Activated B cell treated with CpG ODN at 0.5 μM for 24 hours (primary cell): ENCODE measurements at regions not wholly inside any gene's neighbourhood (a gene's known extent, or its start where the extent isn't known, plus 50 kb on each side); places are given as distances from the start of the nearest gene placed in this dataset.

Source experiments
- ATAC-seq: fragments of 200-7000 bp; cut with Tn5 transposase; one replicate; pipeline ENCODE4 v1.10.0; 2021; ENCODE audit warnings: low read depth, mild to moderate bottlenecking, moderate library complexity
- CTCF ChIA-PET: fragments of 350-600 bp; sonication (Branson Sonifier 250); formaldehyde crosslinking; loops from one replicate; lab custom pipeline; 2021; ENCODE audit warnings: antibody characterized with exemption; lab: Charles Lee
- POLR2A ChIA-PET: fragments of 350-600 bp; sonication (Branson Sonifier 250); formaldehyde crosslinking; loops from one replicate; lab custom pipeline; 2021; ENCODE audit warnings: antibody characterized with exemption; lab: Charles Lee
- DNase-seq: peaks from one replicate; pipeline ENCODE4 v3.0.0; 2022
- H3K27ac Mint-ChIP-seq: one replicate; pipeline ENCODE4 v1.8.0; 2020; ENCODE audit warnings: mixed read lengths
- H3K27me3 Mint-ChIP-seq: one replicate; pipeline ENCODE4 v1.8.0; 2021; ENCODE audit warnings: mixed read lengths
- H3K36me3 Mint-ChIP-seq: one replicate; pipeline ENCODE4 v1.8.0; 2021; ENCODE audit warnings: low read depth, mixed read lengths
- H3K4me1 Mint-ChIP-seq: one replicate; pipeline ENCODE4 v1.8.0; 2021; ENCODE audit warnings: mixed read lengths
- H3K4me3 Mint-ChIP-seq: one replicate; pipeline ENCODE4 v1.8.0; 2020; ENCODE audit warnings: mild to moderate bottlenecking, mixed read lengths
- H3K9me3 Mint-ChIP-seq: one replicate; pipeline ENCODE4 v1.8.0; 2020; ENCODE audit warnings: mixed read lengths
- intact Hi-C: fragments of 100-400 bp; cut with micrococcal nuclease; formaldehyde crosslinking; loops from one replicate; pipeline ENCODE4 v1.15.1; 2024
- TF ChIP-seq, protein P1 (sequence below): fragments of 200-600 bp; IDR thresholded peaks from one replicate; pipeline ENCODE4 v1.8.0; 2022; ENCODE audit warnings: antibody characterized with exemption, mild to moderate bottlenecking

DNA sequence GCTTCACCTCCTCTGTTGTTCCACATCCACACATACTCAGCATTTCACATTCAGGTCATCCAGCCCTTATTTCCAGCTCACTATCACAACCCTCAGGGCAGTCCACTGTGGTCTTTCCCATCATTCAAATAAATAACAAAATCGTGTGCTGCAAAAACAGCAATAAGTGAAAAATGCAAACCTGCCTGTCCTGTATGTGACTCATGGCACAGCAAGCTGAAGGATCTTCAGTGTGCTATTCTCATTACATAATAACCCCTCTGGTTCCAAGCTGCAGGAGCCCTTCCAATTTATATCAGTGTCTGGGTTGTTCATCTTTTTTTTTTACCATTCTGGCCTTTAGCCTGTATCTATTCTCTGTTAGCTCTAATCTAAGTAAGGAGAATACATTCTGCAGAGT is 185.3 kb upstream of the UBE2E2 start:
- POLR2A ChIA-PET, result no interaction called here
- no peak overlapping the region for H3K4me3 Mint-ChIP-seq
- H3K36me3 Mint-ChIP-seq, result no peaks in the 10 kb centered on the region
- CTCF ChIA-PET, result no interaction called here
- H3K9me3 Mint-ChIP-seq, result peaks cover 8% of the 10 kb centered on the region
- no peaks in the 10 kb centered on the region for H3K4me1 Mint-ChIP-seq
- TF ChIP-seq, protein P1, sequence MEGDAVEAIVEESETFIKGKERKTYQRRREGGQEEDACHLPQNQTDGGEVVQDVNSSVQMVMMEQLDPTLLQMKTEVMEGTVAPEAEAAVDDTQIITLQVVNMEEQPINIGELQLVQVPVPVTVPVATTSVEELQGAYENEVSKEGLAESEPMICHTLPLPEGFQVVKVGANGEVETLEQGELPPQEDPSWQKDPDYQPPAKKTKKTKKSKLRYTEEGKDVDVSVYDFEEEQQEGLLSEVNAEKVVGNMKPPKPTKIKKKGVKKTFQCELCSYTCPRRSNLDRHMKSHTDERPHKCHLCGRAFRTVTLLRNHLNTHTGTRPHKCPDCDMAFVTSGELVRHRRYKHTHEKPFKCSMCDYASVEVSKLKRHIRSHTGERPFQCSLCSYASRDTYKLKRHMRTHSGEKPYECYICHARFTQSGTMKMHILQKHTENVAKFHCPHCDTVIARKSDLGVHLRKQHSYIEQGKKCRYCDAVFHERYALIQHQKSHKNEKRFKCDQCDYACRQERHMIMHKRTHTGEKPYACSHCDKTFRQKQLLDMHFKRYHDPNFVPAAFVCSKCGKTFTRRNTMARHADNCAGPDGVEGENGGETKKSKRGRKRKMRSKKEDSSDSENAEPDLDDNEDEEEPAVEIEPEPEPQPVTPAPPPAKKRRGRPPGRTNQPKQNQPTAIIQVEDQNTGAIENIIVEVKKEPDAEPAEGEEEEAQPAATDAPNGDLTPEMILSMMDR, result no peak
- no peak for DNase-seq
- intact Hi-C loops, result no loop called here
- ATAC-seq, result no peak
- H3K27me3 Mint-ChIP-seq, result peaks cover 8% of the 10 kb centered on the region
- H3K27ac Mint-ChIP-seq, result no peak overlapping the region

DNA sequence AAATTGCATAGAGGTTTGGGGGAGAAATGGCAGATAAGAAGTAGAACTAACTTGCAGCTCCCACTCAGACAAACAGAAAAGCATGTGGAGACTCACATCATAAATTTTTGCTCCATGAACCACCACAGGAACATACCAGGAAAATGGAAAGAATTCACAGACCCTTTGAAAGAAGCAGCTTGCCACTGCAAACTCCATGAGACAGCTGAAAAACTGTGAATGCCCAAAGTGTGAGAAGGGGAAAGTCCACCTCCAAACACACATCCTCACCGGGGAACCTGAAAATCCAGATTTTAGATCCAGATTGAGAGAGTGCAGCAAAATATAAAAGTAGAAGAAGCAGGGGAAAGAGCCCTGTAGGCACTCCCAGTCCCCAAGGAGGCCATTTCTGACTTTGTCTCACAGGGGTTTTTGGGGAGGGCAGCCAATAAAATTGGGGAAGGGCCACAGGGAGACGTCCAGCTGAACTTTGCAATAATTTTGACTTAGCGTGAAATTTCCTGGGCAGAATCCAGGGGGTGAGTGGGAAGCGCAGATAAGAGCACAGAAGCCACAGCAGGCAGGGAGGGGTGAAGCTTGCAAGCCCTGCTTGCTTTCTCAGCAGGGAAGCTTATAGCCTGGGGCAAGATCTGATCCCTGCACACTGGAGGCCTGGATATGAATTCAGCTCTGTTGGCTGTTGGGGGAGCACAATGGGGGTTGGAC is 183.4 kb upstream of the UBE2E2 start:
- H3K4me1 Mint-ChIP-seq, result no peaks in the 10 kb centered on the region
- TF ChIP-seq, protein P1, result no peak
- CTCF ChIA-PET, result no interaction called here
- H3K9me3 Mint-ChIP-seq, result peaks cover 17% of the 10 kb centered on the region
- no peak overlapping the region for H3K27ac Mint-ChIP-seq
- POLR2A ChIA-PET, result no interaction called here
- H3K36me3 Mint-ChIP-seq, result no peaks in the 10 kb centered on the region
- DNase-seq (no peak), ATAC-seq (no peak)
- H3K4me3 Mint-ChIP-seq, result no peak overlapping the region
- H3K27me3 Mint-ChIP-seq, result peaks cover 8% of the 10 kb centered on the region
- intact Hi-C loops, result no loop called here

DNA sequence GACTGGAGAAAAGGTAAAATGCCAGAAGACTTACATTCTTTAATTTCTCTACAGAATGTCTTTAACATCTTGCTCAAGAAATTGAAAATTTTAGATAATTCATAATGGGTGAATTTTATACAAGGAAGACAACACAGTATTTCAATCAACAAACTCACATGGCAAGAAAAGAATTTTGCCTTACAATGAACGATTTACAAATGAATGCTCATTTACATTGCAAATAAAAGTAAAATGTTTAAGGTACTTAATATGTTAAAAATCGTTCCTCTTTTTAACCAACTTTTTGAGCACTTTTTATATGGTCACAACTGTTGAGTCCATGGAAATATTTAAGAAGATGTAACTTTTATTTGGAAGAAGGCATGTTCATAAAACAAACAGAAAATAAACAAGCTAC is 174.8 kb upstream of the UBE2E2 start:
- Mint-ChIP-seq H3K27me3 (no peaks in the 10 kb centered on the region), H3K36me3 (no peaks in the 10 kb centered on the region), H3K4me1 (no peaks in the 10 kb centered on the region), H3K4me3 (no peak overlapping the region), H3K27ac (no peak overlapping the region), H3K9me3 (peaks cover 13% of the 10 kb centered on the region)
- TF ChIP-seq, protein P1, result no peak
- DNase-seq (no peak), ATAC-seq (no peak)
- ChIA-PET POLR2A (no interaction called here), CTCF (no interaction called here)
- intact Hi-C loops, result no loop called here

DNA sequence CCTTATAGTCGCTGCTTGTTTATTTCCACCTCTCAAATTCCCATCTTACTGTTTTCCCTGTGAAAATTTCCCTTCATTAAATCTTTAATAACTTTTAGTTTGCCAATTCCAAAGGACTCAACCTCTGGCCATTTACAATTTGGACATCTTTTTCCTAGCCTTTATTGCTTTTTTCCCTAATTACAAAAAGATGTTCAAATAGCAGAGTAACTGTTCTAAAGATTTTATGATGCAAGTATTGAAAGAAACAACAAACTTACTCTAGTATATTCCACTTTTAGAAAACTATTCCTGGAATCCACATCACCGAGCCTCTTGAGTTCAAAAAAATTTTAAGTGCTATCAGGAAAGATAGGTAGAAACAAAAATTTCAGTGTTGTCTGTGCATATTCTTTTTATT is 174.1 kb upstream of the UBE2E2 start:
- Mint-ChIP-seq H3K27me3 (no peaks in the 10 kb centered on the region), H3K4me1 (no peaks in the 10 kb centered on the region), H3K9me3 (peaks cover 8% of the 10 kb centered on the region), H3K4me3 (no peak overlapping the region), H3K36me3 (no peaks in the 10 kb centered on the region), H3K27ac (no peak overlapping the region)
- ChIA-PET POLR2A (no interaction called here), CTCF (no interaction called here)
- ATAC-seq (no peak), DNase-seq (no peak)
- TF ChIP-seq, protein P1, result no peak
- intact Hi-C loops, result no loop called here

DNA sequence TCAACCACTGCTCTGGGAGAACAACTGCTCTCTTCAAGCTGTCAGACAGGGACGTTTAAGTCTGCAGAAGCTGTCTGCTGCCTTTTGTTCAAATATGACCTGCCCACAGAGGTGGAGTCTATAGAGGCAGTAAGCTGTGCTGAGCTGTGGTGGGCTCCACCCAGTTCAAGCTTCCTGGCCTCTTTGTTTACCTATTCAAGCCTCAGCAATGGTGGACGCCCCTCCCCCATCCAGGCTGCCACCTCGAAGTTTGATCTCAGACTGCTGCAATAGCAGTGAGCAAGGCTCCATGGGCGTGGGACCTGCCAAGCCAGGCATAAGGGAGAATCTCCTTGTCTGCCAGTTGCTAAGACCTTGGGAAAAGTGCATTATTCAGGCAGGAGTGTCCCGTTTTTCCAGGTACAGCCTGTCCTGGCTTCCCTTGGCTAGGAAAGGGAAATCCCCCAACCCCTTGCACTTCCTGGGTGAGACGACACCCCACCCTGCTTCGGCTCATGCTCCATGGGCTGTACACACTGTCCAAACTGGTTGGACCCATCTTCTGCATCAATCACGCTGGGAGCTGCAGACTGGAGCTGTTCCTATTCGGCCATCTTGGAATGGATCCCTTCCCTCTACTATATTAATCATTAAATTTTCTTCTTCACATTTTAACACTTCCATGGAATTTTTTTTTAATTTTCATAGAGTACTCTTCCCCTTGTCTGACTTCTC is 167.0 kb upstream of the UBE2E2 start:
- TF ChIP-seq, protein P1, result no peak
- H3K27ac Mint-ChIP-seq, result no peak overlapping the region
- intact Hi-C loops, result no loop called here
- DNase-seq, result no peak
- H3K36me3 Mint-ChIP-seq, result no peaks in the 10 kb centered on the region
- ChIA-PET CTCF (no interaction called here), POLR2A (no interaction called here)
- ATAC-seq, result no peak
- H3K27me3 Mint-ChIP-seq, result no peaks in the 10 kb centered on the region
- H3K9me3 Mint-ChIP-seq, result peaks cover 4% of the 10 kb centered on the region
- H3K4me3 Mint-ChIP-seq, result no peak overlapping the region
- peaks cover 25% of the 10 kb centered on the region for H3K4me1 Mint-ChIP-seq
